ENCODE measurements at regions not wholly inside any gene's neighbourhood (a gene's known extent, or its start where the extent isn't known, plus 50 kb on each side); places are given as distances from the start of the nearest gene placed in this dataset.

GRCh38 chr1:244224487-244225430, 173.7 kb downstream of the ZBTB18 start:
- no peak for FAIRE-seq

GRCh38 chr1:244226435-244226834, 175.4 kb downstream of the ZBTB18 start:
- FAIRE-seq, result no peak

GRCh38 chr1:244230470-244230869, 179.4 kb downstream of the ZBTB18 start:
- FAIRE-seq, result no peak

- no peak for FAIRE-seq
Measured at GRCh38 chr1:244231193-244231571, 180.1 kb downstream of the ZBTB18 start.

DNA sequence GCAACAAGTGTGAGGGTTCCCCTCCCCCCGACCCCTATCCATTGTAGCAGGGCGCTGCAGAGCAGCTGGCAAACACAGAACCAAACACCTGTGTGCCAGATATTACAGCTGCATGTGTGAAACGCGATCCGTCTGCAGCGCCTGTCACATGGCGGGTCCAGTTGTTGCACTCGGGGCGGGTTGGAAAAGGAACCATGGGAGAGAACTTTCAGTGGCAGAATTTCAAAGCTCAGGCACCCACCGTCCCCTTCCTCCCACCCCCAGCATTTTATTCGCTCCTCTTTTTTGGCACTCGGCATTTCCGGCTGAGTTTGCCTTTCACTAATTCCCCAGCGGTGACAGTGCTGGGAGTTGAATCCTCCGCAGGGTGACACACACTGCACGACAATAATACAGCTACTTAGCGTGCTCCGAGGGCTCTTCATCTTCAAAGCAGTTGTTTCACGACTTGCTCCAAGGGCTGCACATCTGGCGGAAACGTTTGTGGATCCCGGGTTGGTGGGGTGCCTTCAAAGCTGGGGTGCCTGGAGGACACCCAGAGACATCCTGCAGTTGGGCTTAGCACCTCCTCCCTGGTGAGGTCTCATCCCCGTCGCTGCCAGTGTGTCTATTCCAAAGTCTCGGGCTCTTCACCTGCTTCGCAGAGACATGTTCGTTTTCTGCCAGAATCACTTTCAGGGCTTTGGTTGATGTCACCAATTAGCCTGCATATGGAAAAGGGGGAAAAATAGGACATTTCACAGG, 180.7 kb downstream of the ZBTB18 start:
- FAIRE-seq, result no peak

- no peak for FAIRE-seq
Measured at GRCh38 chr1:244234009-244234643, 183.0 kb downstream of the ZBTB18 start.

DNA sequence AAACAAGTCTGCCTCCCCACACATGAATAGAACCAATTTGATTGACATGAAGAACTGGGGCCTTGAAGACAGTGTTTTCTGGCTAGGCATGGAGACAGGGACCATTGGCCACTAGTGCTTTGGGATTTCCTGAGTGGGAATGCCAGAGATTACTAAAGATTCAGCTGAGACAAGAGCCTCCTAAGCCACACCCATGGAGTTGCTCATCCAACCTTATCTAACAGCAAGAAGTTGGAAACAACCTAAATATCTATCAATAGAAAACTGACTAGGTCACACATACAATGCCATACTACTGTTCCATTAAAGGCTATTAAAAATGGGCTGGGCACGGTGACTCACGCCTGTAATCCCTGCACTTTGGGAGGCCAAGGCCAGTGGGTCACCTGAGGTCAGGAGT, 184.1 kb downstream of the ZBTB18 start:
- no peak for FAIRE-seq

DNA sequence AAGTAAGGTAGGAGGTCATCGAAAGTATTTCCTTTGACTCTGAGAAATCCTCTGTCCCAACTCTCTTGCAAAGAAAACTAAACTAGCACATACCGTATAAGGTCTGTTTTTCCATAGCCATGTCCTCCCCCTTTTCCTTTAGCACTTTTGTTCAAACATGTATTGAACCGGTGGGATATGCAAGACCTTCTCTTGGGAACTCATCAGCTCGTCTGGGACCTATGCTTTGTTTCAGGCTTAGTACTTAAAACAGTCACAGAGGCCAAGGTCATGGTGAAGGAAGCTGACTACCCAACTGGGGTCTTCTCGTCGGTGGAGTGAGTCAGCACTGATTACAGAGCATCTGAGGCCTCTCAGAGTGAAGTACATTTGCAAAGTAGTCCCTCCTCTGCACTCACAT, 185.0 kb downstream of the ZBTB18 start:
- FAIRE-seq, result no peak

DNA sequence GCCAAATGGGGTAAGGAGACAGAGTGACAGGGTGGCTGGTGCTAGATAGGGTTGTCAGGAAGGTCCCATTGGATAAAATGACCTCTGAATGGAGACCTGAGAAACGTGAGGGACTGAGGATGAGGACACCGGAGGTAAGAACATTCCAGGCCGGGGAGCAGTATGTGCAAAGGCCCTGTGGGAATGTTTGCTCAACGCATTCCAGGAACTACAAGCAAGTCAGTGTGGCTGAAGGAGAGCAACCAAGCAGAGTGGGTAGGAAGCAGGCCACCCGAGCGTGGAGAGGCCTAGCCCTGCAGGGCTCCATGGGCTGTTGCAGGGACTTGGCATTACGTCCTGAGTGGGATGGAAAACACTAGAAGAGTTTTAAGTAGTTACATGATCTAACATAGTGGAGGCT, 185.6 kb downstream of the ZBTB18 start:
- no peak for FAIRE-seq

- no peak for FAIRE-seq
Measured at GRCh38 chr1:244237445-244237844, 186.4 kb downstream of the ZBTB18 start.

DNA sequence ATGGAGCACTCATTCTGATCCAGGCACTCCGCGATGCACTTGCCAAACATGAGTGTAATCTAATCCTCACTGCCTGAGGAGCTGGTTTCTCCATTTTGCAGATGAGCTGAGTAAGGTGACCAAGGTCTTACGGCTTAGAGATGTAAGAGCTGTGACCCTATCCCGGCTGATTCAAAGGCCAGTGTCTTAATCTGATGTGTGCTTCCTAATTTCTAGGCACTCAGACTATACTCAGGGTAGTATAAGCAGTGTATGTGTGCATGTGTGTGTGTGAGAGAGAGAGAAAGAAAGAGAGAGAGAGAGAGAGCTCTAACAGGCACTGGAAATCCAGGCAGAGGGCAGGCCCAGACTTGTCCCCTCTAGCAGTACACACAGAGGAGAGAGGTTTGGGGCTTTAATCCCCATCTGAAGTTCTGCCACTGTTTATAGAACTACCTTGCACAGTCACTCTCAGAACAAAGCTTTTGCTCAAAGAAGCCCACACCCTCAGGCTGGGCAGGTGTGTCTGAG, 188.2 kb downstream of the ZBTB18 start:
- FAIRE-seq, result no peak

DNA sequence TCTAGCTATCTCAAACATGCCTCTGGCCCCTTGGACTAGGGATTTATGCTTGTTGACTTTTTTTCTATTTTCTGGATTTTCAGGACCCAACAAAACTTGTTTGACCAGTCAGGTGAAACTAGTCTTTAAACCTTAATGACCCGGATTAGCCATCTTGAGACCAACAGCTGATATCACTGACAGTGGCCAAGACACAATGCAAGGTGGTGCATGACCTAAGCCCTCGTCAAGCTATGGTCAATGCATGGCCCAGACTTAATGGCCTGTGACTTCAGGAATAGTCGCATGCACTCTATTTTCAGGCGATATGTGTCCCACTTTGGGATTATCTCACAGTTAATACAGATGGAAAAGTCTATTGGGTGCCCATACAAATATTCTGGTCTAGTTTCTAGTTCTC, 190.4 kb downstream of the ZBTB18 start:
- FAIRE-seq, result no peak

- no peak for FAIRE-seq
Measured at GRCh38 chr1:244242446-244242845, 191.4 kb downstream of the ZBTB18 start.

DNA sequence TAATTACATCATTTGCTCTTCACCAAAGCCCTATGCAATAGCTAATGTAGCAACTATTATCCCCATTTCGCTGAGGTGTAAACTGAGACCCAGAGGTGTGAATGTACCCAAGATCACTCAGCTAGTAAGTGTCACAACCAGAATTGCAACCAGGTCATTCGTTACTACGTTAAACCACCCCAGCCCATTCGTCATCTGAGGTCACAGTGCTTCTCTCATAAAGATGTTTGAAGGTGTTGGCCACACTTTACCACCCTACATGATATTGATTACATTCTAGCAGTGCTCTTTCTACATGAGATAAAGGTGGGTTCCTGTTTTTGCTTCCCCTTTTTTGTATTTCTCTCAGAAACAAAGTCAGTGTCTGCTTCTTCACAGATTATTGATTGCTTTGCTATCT, 195.3 kb downstream of the ZBTB18 start:
- no peak for FAIRE-seq

DNA sequence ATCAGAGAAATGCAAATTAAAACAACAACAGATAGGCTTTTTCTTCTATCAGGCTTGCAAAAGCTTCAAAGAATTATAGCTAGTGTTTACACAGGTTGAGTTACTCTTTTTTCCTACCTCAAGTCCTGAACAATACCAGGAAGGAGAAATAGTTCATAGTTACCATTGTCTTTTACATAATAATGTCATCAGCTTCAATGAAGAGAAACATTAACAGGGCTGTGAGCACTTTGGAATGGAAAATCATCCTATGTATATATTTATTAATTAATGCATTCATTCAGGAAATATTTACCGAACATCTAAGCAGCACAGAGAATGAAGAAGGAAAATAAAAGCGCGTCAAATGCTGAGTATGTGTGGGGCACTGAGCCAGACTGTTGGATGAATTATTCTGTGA, 197.3 kb downstream of the ZBTB18 start:
- no peak for FAIRE-seq

GRCh38 chr1:244252211-244252610, 199.5 kb downstream of the ADSS2 start:
- FAIRE-seq, result no peak

GRCh38 chr1:244254467-244254866, 197.2 kb downstream of the ADSS2 start:
- no peak for FAIRE-seq

GRCh38 chr1:244255426-244255965, 196.2 kb downstream of the ADSS2 start:
- no peak for FAIRE-seq

GRCh38 chr1:244256086-244256676, 195.5 kb downstream of the ADSS2 start:
- FAIRE-seq, result no peak

DNA sequence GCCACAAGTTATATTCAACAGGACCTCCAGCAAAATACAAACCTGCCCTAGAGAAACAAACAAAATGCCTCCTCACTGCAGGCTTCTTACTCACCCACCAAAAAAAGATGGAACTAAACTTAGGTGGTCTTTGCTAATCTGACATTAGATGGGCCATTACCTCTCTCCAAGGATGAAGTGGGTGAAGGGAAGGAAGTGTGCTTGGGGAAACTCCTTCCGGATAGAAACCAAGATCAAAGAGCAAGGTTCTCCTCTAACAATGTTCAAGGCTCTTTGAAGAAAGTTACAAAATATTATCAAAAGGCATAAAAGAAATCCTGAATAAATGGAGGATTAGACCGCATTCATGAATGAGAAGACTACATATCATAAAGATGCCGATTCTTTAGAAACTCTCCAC, 187.5 kb downstream of the ADSS2 start:
- no peak for FAIRE-seq

DNA sequence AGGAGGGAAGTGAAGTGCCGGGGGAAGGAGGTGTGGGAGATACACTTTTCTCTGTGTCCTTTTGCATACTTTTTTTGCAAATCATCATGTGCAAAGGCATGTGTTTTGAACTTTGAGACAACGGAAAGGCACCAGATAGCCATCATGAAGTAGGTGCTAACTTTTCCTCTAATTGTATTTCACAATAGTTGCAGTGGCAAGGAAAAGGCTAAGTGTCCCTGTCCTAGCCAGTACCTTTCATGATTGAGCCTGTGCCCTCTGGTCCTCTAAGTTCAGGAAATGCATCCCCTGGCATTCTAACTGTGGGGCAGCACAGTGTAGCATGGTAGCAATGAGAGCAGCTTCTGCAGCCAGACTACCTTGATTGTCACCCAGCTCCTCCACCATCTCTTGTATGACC, 186.2 kb downstream of the ADSS2 start:
- no peak for FAIRE-seq

- no peak for FAIRE-seq
Measured at GRCh38 chr1:244269169-244269568, 182.5 kb downstream of the ADSS2 start.

DNA sequence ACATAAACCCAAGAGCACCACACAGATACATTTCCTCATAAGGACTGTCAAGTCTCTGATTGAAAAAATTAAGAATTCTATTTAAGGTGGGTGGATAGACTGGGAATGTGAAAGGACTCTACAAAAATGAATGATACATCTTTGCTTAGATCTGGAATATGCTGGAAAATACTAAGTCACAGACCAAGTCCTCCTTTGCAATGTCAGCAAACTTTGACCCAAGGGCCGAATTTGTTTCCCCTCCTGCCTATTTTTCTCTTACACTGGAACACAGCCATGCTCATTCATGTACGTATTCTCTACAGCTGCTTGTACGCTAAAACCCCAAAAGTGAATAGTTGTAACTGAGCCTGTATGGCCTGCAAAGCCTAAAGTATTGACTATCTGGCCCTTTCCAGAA, 180.7 kb downstream of the ADSS2 start:
- no peak for FAIRE-seq
